Nephron progenitor cell (in vitro differentiated cells): ENCODE measurements at regions not wholly inside any gene's neighbourhood (a gene's known extent, or its start where the extent isn't known, plus 50 kb on each side); places are given as distances from the start of the nearest gene placed in this dataset.

Experiments
- DNase-seq: peaks from one replicate; pipeline ENCODE4 v3.0.0; 2021
- H3K27ac Mint-ChIP-seq: 2 replicates; pipeline ENCODE4 v1.8.0; 2021; ENCODE audit warnings: mild to moderate bottlenecking, moderate library complexity, mixed read lengths
- H3K27me3 Mint-ChIP-seq: 2 replicates; pipeline ENCODE4 v1.8.0; 2021; ENCODE audit warnings: mild to moderate bottlenecking, low read depth, mixed read lengths; ENCODE audit not compliant: poor library complexity
- H3K36me3 Mint-ChIP-seq: 2 replicates; pipeline ENCODE4 v1.8.0; 2021; ENCODE audit warnings: low read depth, mixed read lengths
- H3K4me1 Mint-ChIP-seq: 2 replicates; pipeline ENCODE4 v1.8.0; 2021; ENCODE audit warnings: mixed read lengths
- H3K4me3 Mint-ChIP-seq: 2 replicates; pipeline ENCODE4 v1.8.0; 2021; ENCODE audit warnings: mild to moderate bottlenecking, moderate library complexity, mixed read lengths
- H3K9me3 Mint-ChIP-seq: 2 replicates; pipeline ENCODE4 v1.8.0; 2021; ENCODE audit warnings: mild to moderate bottlenecking, moderate library complexity, mixed read lengths
- TF ChIP-seq, protein P1 (sequence below): fragments of 200-600 bp; sonication (generic); IDR thresholded peaks from 2 replicates; pipeline ENCODE4 v1.5.0; 2021; ENCODE audit warnings: antibody characterized with exemption

DNA sequence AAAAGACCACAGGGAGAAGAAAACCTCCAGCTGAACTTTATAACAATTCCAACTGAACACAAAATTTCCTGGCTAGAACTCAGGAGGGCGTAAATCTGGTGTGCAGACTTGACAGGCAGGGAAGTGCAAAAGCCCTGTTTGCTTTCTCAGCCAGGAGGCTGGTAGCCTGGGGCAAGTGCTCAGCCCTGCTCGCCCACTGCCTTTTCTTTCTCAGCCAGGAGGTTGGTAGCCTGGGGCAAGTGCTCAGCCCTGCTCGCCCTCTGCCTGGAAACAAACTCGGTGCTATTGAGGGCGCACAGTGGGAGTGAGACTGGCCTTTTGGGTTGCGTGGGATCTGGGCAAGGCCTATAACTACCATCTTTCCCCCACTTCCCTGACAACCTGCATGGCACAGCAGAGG lies 275.4 kb upstream of the MAOA start:
- no peak for DNase-seq
- TF ChIP-seq, protein P1, sequence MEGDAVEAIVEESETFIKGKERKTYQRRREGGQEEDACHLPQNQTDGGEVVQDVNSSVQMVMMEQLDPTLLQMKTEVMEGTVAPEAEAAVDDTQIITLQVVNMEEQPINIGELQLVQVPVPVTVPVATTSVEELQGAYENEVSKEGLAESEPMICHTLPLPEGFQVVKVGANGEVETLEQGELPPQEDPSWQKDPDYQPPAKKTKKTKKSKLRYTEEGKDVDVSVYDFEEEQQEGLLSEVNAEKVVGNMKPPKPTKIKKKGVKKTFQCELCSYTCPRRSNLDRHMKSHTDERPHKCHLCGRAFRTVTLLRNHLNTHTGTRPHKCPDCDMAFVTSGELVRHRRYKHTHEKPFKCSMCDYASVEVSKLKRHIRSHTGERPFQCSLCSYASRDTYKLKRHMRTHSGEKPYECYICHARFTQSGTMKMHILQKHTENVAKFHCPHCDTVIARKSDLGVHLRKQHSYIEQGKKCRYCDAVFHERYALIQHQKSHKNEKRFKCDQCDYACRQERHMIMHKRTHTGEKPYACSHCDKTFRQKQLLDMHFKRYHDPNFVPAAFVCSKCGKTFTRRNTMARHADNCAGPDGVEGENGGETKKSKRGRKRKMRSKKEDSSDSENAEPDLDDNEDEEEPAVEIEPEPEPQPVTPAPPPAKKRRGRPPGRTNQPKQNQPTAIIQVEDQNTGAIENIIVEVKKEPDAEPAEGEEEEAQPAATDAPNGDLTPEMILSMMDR: no peak
- Mint-ChIP-seq H3K27ac (no peak overlapping the region), H3K4me1 (no peaks in the 10 kb centered on the region), H3K9me3 (peaks cover 19% of the 10 kb centered on the region), H3K27me3 (peaks cover 4% of the 10 kb centered on the region), H3K4me3 (no peak overlapping the region), H3K36me3 (no peaks in the 10 kb centered on the region)

DNA sequence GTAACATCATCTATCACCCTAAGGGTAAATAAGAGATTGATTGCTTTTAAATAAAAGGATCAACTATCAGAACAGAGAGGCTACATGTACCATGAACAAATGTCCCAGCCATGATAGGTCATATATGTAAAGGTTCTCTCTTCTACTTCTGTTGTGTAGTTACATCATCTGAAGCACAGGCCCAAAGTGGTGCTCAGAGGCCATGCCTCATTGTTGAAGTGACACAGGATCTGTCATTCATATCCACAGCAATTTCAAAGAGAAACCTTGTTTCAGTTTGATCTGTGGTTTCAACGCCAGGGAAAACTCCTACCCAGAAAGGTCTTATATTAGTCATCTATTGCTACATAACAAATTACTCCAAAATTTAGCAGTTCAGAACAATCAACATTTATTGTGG lies 269.2 kb upstream of the MAOA start:
- Mint-ChIP-seq H3K4me3 (no peak overlapping the region), H3K27ac (no peak overlapping the region), H3K36me3 (no peaks in the 10 kb centered on the region), H3K9me3 (peaks cover 4% of the 10 kb centered on the region), H3K27me3 (peaks cover 4% of the 10 kb centered on the region), H3K4me1 (no peaks in the 10 kb centered on the region)
- DNase-seq: no peak
- TF ChIP-seq, protein P1: no peak

DNA sequence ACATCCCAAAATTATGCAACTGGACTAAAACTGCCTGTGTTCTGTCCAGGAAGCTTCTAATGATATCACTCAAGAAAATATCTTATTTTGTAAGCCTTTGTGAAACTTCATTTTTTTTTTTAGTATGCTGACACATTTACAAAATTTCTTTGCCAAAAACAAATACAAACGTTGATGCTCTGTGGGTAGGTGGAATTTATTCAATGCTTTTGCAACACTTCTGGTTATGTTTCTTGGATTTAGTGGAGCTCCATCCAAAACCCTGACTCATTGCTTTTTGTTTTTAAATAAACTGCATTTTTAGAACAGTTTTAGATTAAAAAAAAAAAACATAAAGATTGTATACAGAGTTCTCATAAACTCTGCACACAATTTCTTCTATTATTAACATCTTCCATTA lies 250.9 kb upstream of the MAOA start:
- H3K4me3 Mint-ChIP-seq: no peak overlapping the region
- H3K27ac Mint-ChIP-seq: no peak overlapping the region
- H3K27me3 Mint-ChIP-seq: peaks cover 5% of the 10 kb centered on the region
- H3K9me3 Mint-ChIP-seq: no peaks in the 10 kb centered on the region
- no peak for DNase-seq
- no peaks in the 10 kb centered on the region for H3K4me1 Mint-ChIP-seq
- TF ChIP-seq, protein P1: no peak
- H3K36me3 Mint-ChIP-seq: no peaks in the 10 kb centered on the region

DNA sequence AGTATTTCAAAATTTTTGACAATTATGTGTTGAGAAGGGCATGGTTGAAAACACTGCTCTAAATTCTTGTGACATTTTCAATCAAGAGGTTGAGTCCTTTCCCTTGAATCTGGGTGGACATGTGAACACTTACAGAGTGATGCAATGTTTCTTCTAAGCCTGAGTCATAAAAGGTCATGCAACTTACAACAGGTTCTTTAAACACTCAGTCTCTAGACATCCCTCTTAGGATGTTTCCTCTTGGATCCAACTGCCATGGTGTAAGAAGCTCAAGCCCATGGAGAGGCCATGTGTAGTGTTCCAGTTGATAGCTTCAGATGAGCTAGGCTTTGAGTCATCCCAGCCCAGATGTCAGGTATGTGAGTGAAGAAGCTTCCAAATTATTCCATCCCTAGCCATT lies 232.2 kb upstream of the MAOA start:
- no peaks in the 10 kb centered on the region for H3K27me3 Mint-ChIP-seq
- no peak overlapping the region for H3K27ac Mint-ChIP-seq
- H3K4me1 Mint-ChIP-seq: peaks cover 4% of the 10 kb centered on the region
- TF ChIP-seq, protein P1: no peak
- H3K4me3 Mint-ChIP-seq: no peak overlapping the region
- no peaks in the 10 kb centered on the region for H3K36me3 Mint-ChIP-seq
- H3K9me3 Mint-ChIP-seq: peaks cover 21% of the 10 kb centered on the region
- no peak for DNase-seq

DNA sequence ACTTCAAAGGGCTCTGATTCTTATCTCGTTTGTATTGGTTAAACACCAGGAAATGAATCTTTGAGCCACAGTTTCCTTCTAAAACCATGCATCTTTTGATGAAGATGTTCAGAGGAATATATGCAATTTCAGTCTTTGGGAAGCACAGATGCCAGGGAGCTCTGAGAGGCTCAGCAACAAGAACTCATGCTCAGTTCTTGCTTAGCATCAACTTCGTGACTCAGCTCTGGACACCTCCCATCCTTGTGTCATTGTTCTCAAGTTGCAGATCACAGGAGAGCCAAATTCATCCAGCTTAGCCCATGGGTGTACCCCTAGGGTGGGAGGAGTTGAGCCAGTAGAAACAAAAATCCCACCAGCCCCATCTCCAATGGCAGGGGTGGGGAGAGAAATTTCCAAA lies 219.6 kb upstream of the MAOA start:
- Mint-ChIP-seq H3K9me3 (peaks cover 23% of the 10 kb centered on the region), H3K36me3 (peaks cover 4% of the 10 kb centered on the region), H3K4me1 (no peaks in the 10 kb centered on the region), H3K4me3 (no peak overlapping the region), H3K27ac (no peak overlapping the region), H3K27me3 (no peaks in the 10 kb centered on the region)
- DNase-seq: no peak
- TF ChIP-seq, protein P1: no peak

DNA sequence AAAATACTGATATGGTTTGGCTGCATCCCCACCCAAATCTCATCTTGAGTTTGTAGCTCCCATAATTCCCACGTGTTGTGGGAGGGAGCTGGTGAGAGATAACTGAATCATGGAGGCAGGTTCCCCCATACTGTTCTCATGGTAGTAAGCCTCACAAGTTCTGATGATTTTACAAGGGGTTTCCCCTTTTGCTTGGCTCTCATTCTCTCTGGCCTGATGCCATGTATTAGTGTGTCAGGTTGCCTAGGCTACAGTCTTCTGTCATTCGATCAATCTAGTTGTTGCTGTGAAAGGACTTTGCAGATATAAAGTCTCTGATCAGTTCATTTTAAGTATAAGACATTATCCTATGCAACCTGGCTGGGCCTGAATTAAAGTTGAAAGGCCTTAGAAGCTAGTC lies 209.3 kb upstream of the MAOA start:
- Mint-ChIP-seq H3K4me3 (no peak overlapping the region), H3K27ac (no peak overlapping the region), H3K4me1 (no peaks in the 10 kb centered on the region), H3K36me3 (peaks cover under 1% of the 10 kb centered on the region), H3K9me3 (peaks cover 28% of the 10 kb centered on the region), H3K27me3 (no peaks in the 10 kb centered on the region)
- TF ChIP-seq, protein P1: no peak
- no peak for DNase-seq
